ENCODE measurements at regions not wholly inside any gene's neighbourhood (a gene's known extent, or its start where the extent isn't known, plus 50 kb on each side); places are given as distances from the start of the nearest gene placed in this dataset.

DNA sequence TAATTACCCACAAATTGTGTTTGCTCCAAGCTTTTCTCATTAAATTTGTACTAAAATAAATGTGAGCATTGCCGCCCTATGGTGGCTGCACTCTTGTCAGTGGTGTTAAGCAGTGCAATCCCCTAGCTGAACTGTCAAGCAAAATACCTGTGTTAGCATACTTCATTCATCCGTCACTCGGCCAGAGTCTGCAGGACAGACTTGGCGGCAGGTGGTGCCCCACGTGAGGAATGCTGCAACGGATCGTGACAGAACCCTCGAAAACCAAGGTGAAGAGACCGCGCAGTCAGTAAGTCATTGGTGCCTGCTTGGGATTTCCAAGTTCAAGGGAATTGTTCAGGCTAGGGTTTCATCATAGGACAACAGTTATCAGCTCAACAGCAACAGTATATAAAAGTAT is 1592.1 kb upstream of the TENM4 start:
- TF ChIP-seq, protein P1, sequence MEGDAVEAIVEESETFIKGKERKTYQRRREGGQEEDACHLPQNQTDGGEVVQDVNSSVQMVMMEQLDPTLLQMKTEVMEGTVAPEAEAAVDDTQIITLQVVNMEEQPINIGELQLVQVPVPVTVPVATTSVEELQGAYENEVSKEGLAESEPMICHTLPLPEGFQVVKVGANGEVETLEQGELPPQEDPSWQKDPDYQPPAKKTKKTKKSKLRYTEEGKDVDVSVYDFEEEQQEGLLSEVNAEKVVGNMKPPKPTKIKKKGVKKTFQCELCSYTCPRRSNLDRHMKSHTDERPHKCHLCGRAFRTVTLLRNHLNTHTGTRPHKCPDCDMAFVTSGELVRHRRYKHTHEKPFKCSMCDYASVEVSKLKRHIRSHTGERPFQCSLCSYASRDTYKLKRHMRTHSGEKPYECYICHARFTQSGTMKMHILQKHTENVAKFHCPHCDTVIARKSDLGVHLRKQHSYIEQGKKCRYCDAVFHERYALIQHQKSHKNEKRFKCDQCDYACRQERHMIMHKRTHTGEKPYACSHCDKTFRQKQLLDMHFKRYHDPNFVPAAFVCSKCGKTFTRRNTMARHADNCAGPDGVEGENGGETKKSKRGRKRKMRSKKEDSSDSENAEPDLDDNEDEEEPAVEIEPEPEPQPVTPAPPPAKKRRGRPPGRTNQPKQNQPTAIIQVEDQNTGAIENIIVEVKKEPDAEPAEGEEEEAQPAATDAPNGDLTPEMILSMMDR (IDR thresholded peaks at IDR 0.05): no peak
- TF ChIP-seq POLR2A (IDR thresholded peaks at IDR 0.05): no peak
- no peak for TF ChIP-seq POLR2AphosphoS5 (IDR thresholded peaks at IDR 0.05)

Measured in sigmoid colon (tissue), 4 donors.